Psoas muscle (tissue), 7 donors: ENCODE measurements at regions not wholly inside any gene's neighbourhood (a gene's known extent, or its start where the extent isn't known, plus 50 kb on each side); places are given as distances from the start of the nearest gene placed in this dataset.

Experiments
- ATAC-seq, 4 donors: fragments of 200-7000 bp; cut with Tn5 transposase; one replicate each; pipeline ENCODE4 v1.9.1; 2020; ENCODE audit warnings: moderate library complexity in 3 of 4, mild to moderate bottlenecking in 2 of 4
- DNase-seq, 2 donors: peaks; one replicate each; pipeline ENCODE4 v3.0.0-alpha.2; 2020
- H3K27ac ChIP-seq: fragments of 200-600 bp; one replicate; pipeline ENCODE4 v1.8.0; 2022
- H3K27me3 ChIP-seq, 3 donors: fragments of 200-600 bp in 1 of 3; one replicate each; pipeline versions ENCODE4 v1.6.1 to v1.8.0; 2013 to 2022; ENCODE audit warnings: low read length in 2 of 3, mild to moderate bottlenecking in 2 of 3, moderate library complexity in 1 of 3; ENCODE audit not compliant: insufficient read depth in 3 of 3
- H3K36me3 ChIP-seq, 2 donors: fragments of 200-600 bp in 1 of 2; one replicate each; pipeline versions ENCODE4 v1.6.1 to v1.8.0; 2013 to 2022; ENCODE audit warnings: low read depth in 1 of 2, mild to moderate bottlenecking in 1 of 2, moderate library complexity in 1 of 2; ENCODE audit not compliant: insufficient read depth in 1 of 2
- H3K4me1 ChIP-seq: fragments of 200-600 bp; one replicate; pipeline ENCODE4 v1.8.0; 2022
- H3K4me3 ChIP-seq: fragments of 200-600 bp; one replicate; pipeline ENCODE4 v1.8.0; 2022; ENCODE audit warnings: mild to moderate bottlenecking
- H3K9me3 ChIP-seq: fragments of 200-600 bp; one replicate; pipeline ENCODE4 v1.8.0; 2022
- CTCF ChIP-seq: fragments of 200-600 bp; IDR thresholded peaks from one replicate; pipeline ENCODE4 v1.8.0; 2022; ENCODE audit warnings: antibody characterized with exemption
- WGBS, 3 donors: extraction: QIAGEN DNeasy Blood & Tissue Kit; methylation state at CpG; one replicate each; pipeline versions ENCODE4 v1.1.6 to v1.1.7; 2013; 5-methylcytosine and 5-hydroxymethylcytosine counted together
- intact Hi-C, 2 donors: fragments of 100-400 bp; cut with DNase I; formaldehyde crosslinking; loops; one replicate each; pipeline versions ENCODE4 v1.11.0 to v1.14.2; 2022
- donor health status: healthy with polysubstance abuse.
- donor health status: DM: no; HTN: no; CAD: no; lungs with moderate emphysema.
- donor health status: Bipolar disorder and iron deficiency.
- donor health status: healthy.
- donor health status: DM: yes; HTN: yes; CAD: no.
- donor health status: DM: no; HTN: no; CAD: no.
- donor health status: DM: yes; HTN: yes; CAD: no.

- intact Hi-C loops = no loop called here
- Histone ChIP-seq H3K9me3 (peaks cover 23% of the 10 kb centered on the region), H3K4me1 (no peaks in the 10 kb centered on the region), H3K27ac (peak overlapping the region; percentile 79), H3K4me3 (peak overlapping the region; percentile 71), H3K27me3 (no peaks in the 10 kb centered on the region), H3K36me3 (no peaks in the 10 kb centered on the region)
- peak; percentile 22 to 89 (median 82) for ATAC-seq
- no peak for TF ChIP-seq CTCF
- WGBS, 3 donors = 19 to 53% (median 27%) methylated on average over 31 to 54 of the region's 54 CpGs
- DNase-seq = peak in 1 of 2 donors; percentile 90
Observed at GRCh38 chr10:130301021-130301892, 165.1 kb downstream of the GLRX3 start.

- 73 to 82% (median 76%) methylated on average over 4 to 7 of the region's 7 CpGs for WGBS, 3 donors
- intact Hi-C loops = no loop called here
Observed at GRCh38 chr10:130326954-130327353, 190.8 kb downstream of the GLRX3 start.

GRCh38 chr10:130329792-130330191 is 193.6 kb downstream of the GLRX3 start:
- no peak for ATAC-seq
- H3K9me3 ChIP-seq = no peaks in the 10 kb centered on the region
- peaks cover 0 to 2% (median 0%) of the 10 kb centered on the region in 3 donors for H3K27me3 ChIP-seq
- 67 to 71% (median 69%) methylated on average over 6 of the region's 6 CpGs for WGBS, 3 donors
- H3K27ac ChIP-seq = no peak overlapping the region
- no peaks in the 10 kb centered on the region for H3K36me3 ChIP-seq
- no peaks in the 10 kb centered on the region for H3K4me1 ChIP-seq
- intact Hi-C loops = no loop called here
- no peak for TF ChIP-seq CTCF
- H3K4me3 ChIP-seq = no peak overlapping the region
- no peak for DNase-seq

More at GRCh38 chr10:130326954-130327353, 190.8 kb downstream of the GLRX3 start:
- Histone ChIP-seq H3K4me3 (no peak overlapping the region), H3K9me3 (no peaks in the 10 kb centered on the region), H3K36me3 (no peaks in the 10 kb centered on the region), H3K27me3 (peaks cover 0 to 2% (median 0%) of the 10 kb centered on the region in 3 donors), H3K4me1 (no peaks in the 10 kb centered on the region), H3K27ac (no peak overlapping the region)
- ATAC-seq (no peak), DNase-seq (no peak)
- TF ChIP-seq CTCF = no peak

- no peak for ATAC-seq
- 22 to 48% (median 32%) methylated on average over 2 of the region's 2 CpGs for WGBS, 3 donors
- no peaks in the 10 kb centered on the region for H3K27me3 ChIP-seq
- intact Hi-C loops = no loop called here
- H3K4me1 ChIP-seq = peaks cover 12% of the 10 kb centered on the region
- no peaks in the 10 kb centered on the region for H3K36me3 ChIP-seq
- no peak for TF ChIP-seq CTCF
- no peak overlapping the region for H3K27ac ChIP-seq
- H3K9me3 ChIP-seq = no peaks in the 10 kb centered on the region
- no peak for DNase-seq
- no peak overlapping the region for H3K4me3 ChIP-seq
Observed at GRCh38 chr10:130333185-130333584, 197.0 kb downstream of the GLRX3 start.
